COLO668 (cell line): ENCODE measurements at regions not wholly inside any gene's neighbourhood (a gene's known extent, or its start where the extent isn't known, plus 50 kb on each side); places are given as distances from the start of the nearest gene placed in this dataset.

Source experiments
- DNase-seq: peaks from one replicate; lab custom pipeline; 2025; ENCODE audit not compliant: unreplicated experiment; lab: John Stamatoyannopoulos, UW

DNA sequence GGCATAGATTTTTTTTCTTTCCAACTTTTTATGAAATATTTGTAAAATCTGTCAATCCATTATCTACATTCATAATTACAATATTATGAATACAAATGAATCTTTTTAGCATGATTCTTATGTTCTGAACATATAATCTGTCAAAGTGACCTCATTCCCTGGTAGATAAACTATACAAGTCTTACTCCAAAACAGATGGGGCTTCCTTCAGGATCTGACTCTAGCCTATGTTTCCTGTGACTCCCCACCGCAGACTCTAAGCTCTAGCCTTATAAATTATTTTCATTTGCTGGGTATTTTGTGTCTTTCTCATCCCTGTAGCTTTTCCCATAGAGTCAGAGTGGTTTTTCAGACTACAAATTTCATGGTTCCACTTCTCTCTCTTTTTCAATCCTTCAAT is 202.1 kb upstream of the KITLG start:
- no peak for DNase-seq

GRCh38 chr12:88781909-88782308 is 201.6 kb upstream of the KITLG start:
- DNase-seq: no peak

GRCh38 chr12:88778064-88778463 is 197.8 kb upstream of the KITLG start:
- no peak for DNase-seq

- DNase-seq: no peak
Observed at GRCh38 chr12:88775742-88776151, 195.5 kb upstream of the KITLG start.

- no peak for DNase-seq
Observed at GRCh38 chr12:88767699-88768098, 187.4 kb upstream of the KITLG start.

- DNase-seq: no peak
Observed at GRCh38 chr12:88764781-88765480, 184.7 kb upstream of the KITLG start.

- DNase-seq: no peak
Observed at GRCh38 chr12:88763536-88764100, 183.3 kb upstream of the KITLG start.

- no peak for DNase-seq
Observed at GRCh38 chr12:88758176-88758575, 177.9 kb upstream of the KITLG start.

GRCh38 chr12:88756917-88757316 is 176.6 kb upstream of the KITLG start:
- no peak for DNase-seq

- no peak for DNase-seq
Observed at GRCh38 chr12:88756153-88756552, 175.9 kb upstream of the KITLG start.

- DNase-seq: no peak
Observed at GRCh38 chr12:88753707-88754106, 173.4 kb upstream of the KITLG start.

DNA sequence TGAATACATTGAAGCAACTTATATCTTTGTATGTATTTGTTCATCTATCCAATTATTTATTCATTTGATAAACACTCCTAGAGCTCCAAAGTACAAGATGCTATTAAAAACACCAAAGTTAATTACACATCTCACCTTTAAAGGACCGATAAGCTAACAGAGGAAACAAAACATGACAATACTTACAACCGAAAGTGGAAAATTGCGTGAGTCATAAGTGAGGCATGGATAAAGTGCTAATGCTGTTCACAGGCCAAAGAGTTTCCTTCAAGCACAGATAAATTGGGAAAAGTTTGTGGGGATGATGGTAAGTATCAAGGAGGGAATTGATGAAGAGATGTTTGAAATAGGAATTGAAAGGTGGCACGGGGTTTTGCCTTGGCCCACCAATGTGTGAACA is 172.8 kb upstream of the KITLG start:
- DNase-seq: no peak

DNA sequence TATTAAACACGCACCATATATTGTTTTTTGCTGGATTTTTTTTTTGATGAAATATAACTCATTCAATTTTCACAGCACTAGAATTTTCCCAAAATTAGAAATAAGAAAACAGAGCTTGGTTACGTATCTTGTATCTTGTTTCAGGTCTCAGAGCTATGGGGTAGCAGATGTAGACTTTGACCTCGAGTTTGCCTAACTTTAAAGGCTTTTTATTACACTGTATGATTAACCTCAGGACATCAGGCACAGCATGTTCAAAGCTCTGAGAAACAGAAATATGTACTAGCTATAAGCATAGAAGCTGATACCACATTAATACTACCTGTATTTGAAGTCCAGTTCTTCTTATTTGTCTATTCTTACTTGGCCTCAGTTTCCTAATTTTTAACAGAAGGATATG is 171.9 kb upstream of the KITLG start:
- DNase-seq: no peak

- DNase-seq: no peak
Observed at GRCh38 chr12:88750867-88751543, 170.7 kb upstream of the KITLG start.

DNA sequence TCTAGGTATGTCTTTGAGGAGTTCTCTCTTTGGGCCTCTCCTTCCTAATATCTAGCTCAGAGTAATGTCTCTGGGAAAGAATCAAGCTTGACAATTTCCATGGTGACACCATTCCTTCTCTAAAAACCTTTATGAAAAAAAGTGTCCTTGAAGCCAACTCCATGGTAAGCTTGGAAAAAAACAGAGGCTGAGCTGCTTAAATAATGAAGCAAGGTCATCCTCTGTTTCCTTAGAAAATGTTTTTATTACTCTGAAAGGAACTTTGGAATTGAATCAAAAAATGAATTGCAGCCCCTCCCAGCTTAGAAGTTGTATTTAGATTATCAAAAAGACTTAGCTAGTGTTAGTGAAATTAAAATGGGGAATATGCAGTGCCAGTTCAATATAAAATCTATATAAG is 166.1 kb upstream of the KITLG start:
- DNase-seq: no peak

DNA sequence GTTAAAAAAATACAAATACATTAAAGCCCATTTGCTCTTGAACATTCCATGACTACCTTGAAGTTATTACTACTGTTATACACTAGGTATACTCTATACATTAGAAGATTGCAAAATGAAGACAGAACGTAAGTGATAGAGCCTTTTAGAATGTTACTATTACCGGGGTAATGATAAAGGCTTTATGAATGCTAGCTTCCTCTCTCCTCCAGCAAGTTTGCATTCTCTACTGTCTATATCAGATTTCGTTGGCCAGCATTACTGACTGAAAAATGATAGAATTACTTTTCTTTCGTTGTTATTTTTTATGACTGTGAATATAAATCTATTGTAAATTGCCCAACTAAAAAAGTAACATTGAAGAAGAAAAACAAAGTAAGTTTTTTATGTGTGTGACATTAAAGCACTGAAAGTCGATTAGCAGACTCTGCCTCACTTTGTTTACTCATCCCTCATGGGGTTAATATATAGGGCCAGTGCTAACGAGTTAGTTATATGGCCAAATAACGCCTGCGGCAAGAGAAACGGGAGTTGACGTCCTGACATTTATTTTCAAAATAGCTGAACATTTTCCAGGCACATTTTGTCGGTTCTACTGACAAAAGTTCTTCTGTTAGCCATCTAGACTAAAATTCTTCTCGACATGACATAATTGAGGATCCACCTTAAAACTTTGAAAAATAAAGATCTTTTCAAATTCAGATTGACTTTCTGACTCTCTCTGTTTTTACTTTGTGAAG is 163.8 kb upstream of the KITLG start:
- no peak for DNase-seq

GRCh38 chr12:88737838-88738472 is 157.7 kb upstream of the KITLG start:
- no peak for DNase-seq

DNA sequence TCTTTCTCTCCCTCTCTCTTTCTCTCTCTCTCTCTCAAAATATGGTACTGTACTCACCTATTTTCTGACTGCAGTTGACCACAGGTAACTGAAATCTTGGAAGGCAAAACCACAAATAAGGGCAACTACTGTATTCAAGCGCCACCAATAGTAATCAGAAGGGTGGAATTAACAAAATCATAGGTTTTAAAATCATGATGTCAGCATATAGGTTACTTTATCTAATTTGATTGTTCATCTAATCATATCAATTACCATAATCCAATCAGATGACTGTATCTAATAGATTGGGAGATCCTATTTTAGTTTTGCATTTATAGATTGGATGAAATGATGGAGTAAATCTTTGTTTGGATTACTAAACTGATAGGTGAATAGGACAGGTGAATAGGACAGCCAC is 155.8 kb upstream of the KITLG start:
- no peak for DNase-seq

GRCh38 chr12:88733008-88733407 is 152.7 kb upstream of the KITLG start:
- no peak for DNase-seq

DNA sequence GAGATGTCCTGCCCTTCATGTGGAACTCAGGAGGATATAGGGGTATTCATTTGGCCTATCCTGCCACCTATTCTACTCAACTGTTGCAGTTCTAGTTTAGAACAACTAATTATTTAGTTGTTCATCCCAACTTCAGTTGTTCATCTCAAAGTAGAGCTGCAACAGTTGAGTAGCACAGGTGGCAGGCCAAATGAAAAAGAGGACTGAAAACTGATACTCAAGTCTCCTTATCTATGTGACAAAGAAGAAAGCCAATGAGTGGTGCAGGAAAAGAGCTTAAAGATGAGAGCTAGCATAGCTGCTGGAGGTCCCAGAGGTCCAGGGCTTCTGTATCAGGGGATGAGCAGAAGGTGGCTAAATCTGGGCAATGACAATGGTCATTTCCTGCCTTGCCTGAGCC is 148.9 kb upstream of the KITLG start:
- DNase-seq: no peak
